Activated naive CD4-positive, alpha-beta T cell (primary cell): ENCODE measurements at regions not wholly inside any gene's neighbourhood (a gene's known extent, or its start where the extent isn't known, plus 50 kb on each side); places are given as distances from the start of the nearest gene placed in this dataset.

ENCODE experiments used
- DNase-seq, 4 experiments: peaks; one replicate each; lab custom pipeline; 2025; lab: John Stamatoyannopoulos, UW

DNA sequence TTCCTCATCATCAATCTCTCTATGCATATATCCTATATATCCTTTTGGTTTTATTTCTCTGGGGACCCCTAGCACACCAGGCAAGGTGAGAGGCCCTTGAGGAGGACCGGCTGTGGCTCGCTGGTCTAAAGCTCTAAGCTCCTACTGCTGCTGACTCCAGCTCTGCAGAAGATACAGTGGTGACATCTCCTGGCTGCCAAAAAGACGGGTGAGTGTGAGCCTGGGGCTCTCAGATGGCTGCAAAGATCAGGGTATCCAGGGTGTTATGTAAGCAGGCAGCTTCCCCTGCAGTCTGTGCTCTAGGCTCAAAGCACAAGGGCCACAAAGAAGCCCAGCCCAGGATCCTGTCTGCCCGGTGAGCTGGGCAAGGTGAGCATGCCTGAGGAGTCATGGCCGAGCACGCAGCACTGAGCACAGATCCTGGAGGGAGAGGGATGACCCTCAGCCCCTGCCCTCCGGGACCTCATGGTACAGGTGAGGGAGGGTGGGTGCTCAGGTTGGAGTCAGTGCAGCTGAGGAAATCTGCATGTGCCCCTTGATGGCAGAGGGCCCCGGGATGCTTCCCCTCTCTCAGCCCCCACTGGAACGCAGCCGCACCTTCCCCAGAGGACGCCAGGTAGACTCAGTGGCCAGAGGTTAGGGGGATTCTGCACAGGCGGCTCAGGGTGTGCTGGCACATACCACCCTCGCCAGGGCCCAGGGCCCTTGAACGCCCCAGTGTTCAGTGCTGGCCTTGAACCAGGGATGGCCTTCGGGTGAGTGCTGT is 95.4 kb upstream of the INSIG1 start:
- no peak for DNase-seq

DNA sequence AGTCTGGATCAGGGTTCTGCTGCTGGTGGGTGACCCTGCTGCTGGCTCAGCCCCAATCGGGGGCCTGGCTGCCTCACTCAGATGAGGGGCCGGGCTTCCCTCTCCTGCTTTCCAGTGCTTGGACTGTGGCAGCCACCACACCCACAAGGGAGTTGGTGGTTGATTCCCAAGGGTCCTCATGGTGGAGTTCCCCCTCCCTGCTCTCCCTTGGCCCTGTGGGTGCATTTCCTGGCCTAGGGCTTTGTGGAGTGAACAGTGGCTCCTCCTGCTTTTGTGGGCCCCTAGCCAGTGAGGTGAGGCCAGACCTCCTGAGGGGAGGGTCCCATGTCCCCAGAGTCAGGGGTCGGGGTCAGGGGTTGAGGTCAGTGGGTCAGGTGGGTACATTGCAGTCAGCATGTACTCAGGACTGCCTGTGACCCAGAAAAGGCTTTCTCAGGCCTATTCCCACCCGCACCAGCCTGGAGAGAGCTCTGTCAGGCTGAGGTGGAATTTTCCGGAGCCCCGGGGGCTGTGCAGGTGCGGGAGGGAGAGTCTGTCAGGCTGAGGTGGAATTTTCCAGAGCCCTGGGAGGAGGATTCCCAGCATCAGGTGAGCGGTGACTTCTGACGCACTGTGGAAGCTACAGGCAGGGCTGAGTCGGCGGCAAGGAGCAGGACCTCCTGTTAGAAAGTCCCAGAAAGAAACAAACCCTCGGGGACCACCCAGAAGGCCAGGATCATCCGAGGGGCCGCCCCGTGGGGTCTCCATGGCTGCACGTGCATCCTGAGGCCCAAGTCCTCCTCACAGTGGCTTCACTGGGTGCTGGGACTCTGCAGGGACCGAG is 94.4 kb upstream of the INSIG1 start:
- no peak for DNase-seq

DNA sequence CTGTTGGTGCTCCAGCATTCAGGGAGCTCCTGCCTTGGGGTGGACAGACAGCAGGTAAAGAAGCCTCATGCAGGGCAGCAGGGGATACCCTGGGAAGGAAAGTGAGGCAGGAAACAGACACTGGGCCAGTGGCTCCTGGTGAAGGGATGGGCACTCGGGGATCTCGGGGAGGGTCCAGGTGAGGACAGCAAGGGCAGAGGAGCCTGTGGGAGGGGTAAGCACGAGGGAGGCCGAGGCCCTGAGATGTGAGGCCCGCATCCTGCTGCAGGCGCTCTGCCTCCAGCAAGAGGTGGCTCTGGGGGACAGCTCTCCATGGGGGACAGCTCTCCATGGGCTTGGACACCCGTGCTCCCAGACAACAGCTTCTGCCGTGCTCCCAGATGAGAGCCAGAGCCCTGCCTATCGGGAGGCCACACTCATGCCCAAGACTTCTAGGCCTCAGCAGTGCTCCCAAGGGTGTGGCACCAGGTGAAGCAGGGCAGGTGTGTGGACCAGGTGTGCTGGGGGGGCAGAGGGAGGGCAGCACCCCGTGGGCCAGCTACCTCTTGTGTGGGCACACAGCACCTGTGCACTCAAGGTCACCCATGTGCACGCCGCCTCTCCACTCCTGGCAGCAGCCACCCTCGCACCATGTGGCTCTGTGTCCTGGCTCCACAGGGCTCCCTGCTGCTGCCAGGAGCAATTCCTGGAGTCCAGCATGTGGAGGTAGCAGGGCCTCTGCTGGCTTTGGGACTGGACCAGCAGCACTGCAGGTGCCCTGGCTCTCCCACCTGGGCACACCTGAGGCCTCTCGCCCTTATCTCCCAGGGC is 93.6 kb upstream of the INSIG1 start:
- no peak for DNase-seq

DNA sequence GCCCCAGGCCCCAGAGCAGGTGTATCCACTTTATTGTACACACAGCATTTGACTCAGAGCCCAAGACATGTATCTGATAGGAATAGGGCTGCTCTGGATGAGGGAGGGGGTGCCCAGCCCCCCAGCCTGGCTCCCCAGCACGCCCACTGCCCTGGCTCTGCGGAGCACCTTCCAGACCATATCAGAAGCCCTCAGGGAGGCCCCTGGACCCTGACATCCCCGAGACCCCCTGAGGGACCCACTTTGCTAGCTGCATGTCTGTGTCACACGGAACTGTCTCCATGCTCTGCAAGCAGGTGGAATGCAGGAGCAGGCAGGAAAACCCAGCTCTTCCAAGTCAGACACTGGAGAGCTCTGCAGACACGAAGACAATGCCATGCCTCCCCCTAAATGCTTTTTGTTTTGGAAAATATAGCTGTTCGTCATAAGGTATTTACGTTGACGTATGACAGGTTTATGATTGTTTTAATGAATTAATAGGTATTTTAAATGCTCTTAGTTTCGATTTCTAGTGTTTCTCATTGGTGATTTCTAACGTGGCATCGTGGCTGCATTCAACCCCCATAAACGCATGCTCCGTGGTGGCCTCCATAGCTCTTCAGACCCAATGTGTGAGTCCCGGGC is 92.8 kb upstream of the INSIG1 start:
- DNase-seq: no peak

DNA sequence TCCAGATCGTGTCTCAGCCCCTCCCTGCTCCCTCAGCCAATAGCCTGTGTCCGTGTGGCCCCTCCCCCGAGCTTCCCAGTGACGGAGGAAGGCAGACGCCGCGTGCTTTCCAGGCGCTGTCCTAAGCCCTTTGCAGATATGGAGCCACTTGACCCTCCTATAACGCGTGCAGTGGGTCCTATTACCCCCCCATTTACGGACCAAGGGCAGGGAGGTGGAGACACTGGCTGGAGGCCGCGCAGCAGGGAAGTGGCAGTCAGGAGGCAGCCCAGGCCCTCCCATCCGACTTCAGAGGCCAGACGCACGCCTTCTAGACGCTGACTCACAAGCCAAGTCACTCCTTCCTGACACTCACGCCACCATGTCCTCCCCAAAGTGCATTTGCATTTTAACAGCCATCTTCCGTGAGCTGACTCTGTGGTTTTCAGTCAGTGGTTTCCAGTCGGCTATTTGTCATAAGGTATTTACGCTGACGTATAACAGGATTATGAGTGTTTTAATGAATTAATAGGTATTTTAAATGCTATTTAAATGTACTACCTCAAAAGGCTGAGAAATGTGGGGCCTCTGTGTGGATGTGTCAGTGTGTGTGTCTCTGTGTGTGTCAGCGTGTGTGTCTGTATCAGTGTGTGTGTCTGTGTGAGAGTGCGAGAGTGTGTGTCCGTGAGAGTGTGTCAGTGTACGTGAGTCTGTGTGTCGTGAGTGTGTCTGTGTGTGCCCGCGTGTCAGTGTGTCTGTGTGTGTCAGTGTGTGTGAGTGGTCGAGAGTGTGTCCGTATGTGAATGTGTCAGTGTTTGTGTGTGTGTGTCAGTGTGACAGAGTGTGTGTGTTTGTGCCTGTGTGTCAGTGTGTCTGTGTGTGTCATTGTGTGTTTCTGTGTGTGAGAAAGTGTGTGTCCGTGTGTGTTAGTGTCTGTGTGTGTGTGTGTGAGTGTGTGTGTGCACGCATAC is 92.0 kb upstream of the INSIG1 start:
- peak; percentile 56 to 79 (median 64) for DNase-seq

DNA sequence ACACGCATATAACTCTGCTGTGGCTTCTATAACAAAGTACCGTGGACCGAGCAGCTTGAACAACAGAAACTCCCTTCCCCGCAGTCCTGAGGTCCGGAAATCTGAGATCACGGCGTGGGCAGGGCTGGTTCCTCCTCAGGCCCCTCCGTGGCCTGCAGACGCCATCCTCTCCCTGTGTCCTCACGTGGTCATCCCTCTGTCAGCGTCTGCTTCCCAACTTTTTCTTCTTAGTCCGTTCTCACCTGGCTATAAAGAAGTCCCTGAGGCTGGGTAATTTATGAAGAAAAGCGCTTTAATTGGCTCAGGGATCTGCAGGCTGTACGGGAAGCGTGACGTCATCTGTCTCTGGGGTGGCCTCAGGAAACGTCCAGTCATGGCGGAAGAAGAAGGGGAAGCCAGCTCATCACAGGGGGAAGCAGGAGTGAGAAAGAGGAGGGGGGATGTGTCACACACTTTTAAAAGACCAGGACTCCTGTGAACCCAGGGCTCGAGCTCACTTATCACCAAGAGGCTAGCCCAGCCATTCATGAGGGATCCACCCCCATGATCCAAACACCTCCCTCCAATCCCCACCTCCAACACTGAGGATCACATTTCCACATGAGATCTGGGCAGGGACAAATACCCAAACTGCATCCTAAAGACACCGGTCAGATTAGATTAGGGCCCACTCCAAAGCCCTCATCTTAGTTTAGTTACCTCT is 91.2 kb upstream of the INSIG1 start:
- DNase-seq: peak in 1 of 4 experiments; percentile 8

DNA sequence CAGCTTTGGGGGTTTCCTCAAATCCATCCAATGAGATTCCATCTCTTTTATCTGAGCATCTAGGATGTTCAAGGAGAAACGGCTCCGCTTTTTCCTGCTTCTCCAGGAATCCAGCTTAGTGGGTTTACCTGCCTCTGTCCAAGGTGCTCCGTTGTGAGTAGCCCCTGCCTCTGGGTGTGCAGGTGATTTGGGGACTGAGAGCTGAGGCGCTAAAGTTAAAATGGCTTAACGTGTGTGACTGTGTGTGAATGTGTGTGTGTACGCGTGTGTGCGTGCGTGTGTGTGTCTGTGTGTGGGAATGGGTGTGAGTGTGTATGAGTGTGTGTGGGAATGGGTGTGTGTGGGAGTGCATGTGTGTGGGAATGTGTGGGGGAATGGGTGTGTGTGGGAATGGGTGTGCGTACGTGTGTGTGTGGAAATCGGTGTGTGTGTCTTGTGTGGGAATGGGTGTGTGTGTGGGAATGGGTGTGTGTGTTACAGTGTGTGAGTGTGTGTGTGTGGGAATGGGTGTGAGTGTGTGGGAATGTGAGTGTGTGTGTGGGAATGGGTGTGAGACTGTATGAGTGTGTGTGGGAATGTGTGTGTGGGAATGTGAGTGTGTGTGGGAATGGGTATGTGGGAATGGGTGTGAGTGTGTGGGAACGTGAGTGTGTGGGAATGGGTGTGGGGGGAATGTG is 90.2 kb upstream of the INSIG1 start:
- no peak for DNase-seq

DNA sequence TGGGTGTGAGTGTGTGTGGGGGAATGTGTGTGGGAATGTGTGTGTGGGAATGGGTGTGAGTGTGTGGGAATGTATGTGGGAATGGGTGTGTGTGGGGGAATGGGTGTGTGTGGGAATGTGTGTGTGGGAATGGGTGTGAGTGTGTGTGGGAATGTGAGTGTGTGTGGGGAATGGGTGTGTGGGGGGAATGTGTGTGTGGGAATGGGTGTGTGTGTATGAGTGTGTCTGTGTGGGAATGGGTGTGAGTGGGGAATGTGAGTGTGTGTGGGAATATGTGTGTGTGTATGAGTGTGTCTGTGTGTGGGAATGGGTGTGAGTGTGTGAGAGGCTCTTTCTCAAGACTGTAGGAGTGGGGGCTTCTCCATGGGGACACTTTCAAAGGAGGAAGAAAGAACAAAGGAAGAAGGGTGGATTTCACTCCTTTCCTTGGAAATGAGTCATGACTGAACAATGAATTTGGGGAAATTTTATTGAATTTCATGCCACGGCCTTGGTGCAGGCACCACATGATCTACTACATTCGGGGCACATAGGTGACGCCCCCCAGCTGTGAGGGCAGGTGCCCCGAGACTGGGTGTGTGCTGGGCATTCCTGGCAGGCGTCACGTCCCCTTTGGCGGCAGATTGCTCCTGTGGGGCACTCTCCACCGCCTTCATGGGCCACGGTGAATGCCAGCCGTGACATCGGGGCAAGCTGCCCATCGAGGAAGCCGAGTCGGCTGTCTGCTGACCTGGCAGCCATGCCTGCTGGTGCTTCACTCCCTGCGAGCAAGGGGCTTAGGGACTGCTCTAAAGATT is 88.8 kb upstream of the INSIG1 start:
- no peak for DNase-seq

DNA sequence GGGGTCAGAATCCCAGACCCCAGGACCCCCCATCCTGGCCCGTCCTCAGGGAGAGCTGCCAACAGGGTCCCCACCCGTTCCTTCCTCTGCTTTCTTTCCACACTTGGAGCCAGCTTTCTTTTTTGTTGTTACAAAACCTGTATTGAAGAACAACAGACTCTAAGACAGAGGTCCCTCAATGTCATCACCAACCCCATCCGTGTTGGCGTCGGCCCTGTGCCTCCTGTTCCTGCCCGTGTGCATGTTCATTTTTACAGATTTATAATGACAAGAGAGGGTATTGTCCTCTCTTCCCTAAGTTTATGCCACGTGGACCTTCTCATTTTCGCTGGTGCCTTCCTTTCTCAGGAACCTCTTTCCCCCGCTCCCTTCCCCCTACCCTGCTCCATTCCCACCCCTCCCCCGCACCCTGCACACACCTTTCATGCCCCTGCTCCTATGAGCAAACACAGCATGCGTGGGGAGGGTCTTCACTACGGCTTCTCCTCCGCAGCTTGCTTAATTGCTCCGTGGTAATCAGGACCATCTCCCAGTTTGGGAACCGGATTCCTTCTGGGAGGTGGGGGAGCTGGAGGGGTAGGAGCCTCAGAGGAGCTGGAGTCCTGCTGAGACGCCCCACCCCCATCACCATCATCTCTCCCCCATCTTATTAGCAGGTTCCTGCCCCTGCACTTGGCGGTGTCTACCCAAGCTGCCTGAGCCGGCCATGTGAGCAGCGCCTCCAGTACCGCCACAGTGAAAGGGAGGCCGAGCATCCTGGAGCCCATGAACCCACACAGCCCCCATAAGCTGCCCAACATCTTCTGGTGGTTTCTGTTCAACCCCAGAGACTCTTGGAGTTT is 88.0 kb upstream of the INSIG1 start:
- no peak for DNase-seq

DNA sequence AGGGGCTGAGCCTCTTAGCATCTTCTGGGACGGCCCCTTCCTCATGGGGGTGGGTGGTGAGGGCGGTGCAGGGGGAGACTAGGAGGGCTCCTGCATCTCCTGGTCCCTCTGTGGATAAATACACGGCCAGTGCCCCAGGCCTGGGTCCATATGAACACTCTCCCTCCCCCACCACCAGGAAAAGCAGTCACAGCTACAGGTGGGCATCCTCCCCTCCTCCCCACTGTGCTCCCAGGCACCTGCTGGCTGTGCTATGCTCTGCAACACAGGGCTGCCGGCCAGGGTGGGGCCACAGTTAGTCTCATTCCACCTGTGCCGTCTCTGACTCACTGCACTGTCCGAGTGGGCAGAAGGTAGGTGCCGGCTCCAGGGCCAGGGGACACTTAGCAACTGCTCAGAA is 87.3 kb upstream of the INSIG1 start:
- no peak for DNase-seq

DNA sequence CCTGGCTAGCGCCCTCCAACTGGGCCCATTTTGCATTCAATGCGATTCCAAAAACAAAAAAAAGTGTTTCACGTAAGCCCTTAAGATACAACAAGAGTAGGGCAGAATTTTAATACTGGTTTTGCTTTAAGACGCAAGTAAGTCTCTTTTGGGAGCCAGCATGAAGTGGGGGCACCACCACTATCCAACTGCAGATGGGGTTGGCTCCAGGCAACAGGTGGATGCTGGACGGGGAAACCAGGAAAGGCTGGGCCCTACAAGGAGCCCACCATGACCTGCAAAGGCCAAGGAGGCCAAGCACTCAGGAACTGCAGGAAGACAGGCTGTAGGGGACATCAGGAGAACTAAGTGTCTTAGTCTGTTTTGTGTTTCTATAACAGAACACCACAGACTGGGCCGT is 86.5 kb upstream of the INSIG1 start:
- no peak for DNase-seq

DNA sequence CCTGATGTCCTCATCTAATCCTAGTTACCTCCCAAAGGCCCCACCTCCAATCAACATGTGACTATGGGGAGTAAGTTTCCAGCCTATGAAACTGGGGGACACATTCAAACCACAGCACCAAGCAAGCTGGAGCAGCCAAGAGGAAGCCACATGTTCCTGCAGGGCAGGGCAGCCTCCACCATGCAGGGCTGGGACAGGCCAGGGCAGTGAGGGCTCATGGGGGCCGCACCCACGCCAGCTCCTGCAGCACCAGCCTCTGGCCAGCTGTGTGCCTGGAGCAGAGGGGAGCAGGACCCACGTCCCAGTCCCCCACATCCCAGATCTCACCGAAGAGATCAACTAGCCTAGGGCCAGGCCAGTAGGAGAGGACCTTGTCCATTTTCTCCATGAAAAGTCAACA is 85.9 kb upstream of the INSIG1 start:
- DNase-seq: no peak

DNA sequence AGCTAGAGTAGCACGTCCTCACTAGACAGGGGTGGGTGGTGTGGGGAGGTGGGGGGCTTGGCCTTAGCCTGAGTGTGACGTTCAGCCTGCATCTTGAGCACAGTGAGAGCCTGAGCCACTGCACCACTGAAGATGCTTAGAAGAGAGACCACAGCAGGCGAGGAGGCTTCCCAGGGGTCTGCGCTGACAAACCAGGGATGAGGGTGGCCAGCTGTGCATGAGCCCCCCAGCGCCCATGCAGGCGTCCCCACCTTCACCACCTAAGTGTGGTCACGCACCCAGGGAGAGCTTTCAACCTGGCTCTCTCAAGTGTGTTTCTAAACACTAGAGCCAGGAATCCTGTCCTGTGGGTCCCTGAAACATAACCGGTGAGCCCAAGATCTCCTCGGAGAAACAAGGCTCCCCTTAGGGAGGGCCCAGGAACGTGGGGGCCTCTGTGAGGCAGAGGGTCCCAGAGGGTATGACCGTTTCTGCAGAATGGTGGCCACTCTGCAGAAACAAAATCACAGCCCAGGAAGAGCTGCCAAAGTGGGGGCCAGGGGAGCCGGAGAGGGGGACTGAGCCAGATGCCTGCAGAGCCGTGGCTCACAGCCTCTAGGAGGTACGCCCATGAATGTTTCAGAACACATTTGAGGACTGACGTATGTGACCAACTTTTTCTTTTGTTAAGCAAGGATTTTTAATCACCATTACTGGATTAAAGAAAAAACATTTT is 85.2 kb upstream of the INSIG1 start:
- DNase-seq: no peak

DNA sequence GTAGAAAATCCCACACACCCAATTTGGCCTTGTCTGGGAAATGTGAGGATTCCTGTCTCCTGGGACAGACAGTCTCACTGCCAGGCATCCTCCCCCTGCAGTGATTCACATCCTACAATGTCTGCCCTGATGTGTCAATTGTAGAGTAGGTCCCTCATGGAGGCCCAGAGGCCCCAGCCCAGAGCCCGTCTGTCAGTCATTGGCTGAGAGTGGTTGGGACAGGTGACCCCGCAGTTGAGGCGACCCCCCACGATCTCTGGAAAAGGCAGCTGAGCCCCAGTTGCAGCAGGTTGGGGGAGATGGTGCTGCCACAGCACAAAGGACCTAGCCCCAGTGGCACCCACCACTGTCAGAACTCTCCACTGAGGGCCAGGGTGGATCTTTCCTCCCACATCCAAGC is 84.3 kb upstream of the INSIG1 start:
- DNase-seq: no peak

DNA sequence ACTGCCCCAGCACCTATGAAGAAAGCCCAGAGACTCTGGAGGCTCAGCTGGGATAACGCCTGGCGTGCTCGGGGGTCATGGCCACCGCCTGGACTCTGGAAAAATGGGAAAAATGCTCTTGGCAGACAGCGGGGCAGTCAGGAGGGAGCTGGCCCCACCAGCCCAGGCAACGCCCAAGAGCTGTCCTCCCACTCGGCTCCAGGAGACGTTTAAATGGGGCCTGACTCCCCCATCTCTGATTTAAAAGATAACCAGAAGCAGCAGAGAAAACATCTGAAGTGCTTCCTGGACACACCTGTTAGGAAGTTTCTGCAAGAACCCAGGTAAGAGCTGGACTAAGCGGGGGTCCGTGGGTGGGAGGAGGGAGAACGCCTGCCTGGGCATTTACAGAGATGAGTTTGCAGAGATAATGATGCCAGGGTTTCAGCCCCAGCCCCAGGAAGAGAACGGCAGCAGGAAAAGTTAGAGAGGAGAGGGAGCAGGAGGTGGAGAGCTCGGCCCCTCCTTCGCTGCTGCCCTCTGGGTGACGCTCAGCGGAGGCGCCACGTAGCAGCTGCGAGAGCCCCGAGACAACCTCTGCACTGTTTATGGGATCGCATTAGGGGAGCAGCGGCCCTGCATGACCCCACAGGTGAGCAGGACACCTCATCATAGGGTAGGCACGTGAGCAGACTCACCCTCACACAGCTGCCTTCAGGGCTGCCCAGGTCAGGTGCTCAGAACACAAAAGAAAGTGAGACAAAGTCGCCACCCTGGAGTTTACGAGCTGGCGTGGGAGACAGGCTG is 83.5 kb upstream of the INSIG1 start:
- DNase-seq: no peak

DNA sequence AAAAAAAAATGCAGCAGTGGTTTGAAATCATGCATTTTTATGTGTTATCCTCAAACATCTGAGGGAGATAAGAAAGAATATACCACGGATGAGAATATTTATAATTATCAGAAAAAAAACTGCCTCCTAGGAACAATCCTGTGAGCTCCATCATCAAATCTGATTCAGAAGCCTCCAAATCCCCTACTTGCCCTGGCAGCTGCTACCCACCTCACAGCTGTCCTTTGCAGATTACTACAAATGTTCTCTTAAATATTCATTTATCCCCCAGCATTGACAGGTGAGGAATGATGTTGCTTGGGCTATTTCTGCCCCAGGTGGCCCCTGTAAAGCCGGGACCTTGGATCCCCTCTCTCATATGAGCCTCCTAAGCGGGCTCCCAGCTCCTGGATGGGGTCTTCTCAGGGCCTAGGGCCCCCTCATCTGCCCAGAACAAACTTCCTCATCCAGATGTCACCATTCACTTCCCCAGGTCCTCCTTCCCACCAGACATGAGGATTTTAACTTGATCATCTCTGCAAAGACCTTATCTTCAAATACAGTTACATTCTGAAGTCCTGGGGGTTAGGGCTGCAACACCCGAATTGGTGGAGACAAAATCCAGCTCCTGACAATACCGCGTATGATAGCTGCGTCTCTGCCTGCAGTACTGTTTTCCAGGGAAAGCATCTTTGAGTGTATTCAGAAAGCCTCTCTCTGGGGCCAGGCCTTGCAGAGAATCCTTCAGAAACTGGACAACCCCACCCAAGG is 81.9 kb upstream of the INSIG1 start:
- no peak for DNase-seq
